Stomach (tissue), 8 donors: ENCODE measurements at regions not wholly inside any gene's neighbourhood (a gene's known extent, or its start where the extent isn't known, plus 50 kb on each side); places are given as distances from the start of the nearest gene placed in this dataset.

ENCODE experiments used
- DNase-seq, 2 donors: peaks; one replicate each; pipeline versions ENCODE4 v3.0.0 to v3.0.0-alpha.2; 2013 to 2019
- H3K27ac ChIP-seq, 5 donors: fragments of 200-600 bp in 4 of 5; sonication (generic) in 4 of 5; one replicate each; pipeline ENCODE4 v1.5.1; 2013 to 2019; ENCODE audit warnings: mild to moderate bottlenecking in 1 of 5, moderate library complexity in 1 of 5
- H3K27me3 ChIP-seq, 3 donors: fragments of 200-600 bp; sonication (generic); one replicate each; pipeline ENCODE4 v1.5.1; 2017 to 2019; ENCODE audit warnings: mixed run types in 1 of 3
- H3K36me3 ChIP-seq, 4 donors: fragments of 200-600 bp; sonication (generic); 1 replicate in 3 of 4; 2 replicates in 1 of 4; pipeline ENCODE4 v1.5.1; 2016 to 2019
- H3K4me1 ChIP-seq, 4 donors: fragments of 200-600 bp; sonication (generic); one replicate each; pipeline ENCODE4 v1.5.1; 2016 to 2019
- H3K4me3 ChIP-seq, 4 donors: fragments of 200-600 bp; sonication (generic) in 3 of 4; one replicate each; pipeline ENCODE4 v1.5.1; 2016 to 2019; ENCODE audit warnings: mild to moderate bottlenecking in 1 of 4
- H3K9me3 ChIP-seq, 4 donors: fragments of 200-600 bp; sonication (generic); one replicate each; pipeline ENCODE4 v1.5.1; 2016 to 2019
- EP300 ChIP-seq: sonication (generic); formaldehyde crosslinking; IDR thresholded peaks from one replicate; pipeline ENCODE4 v1.6.1; 2017; ENCODE audit warnings: antibody characterized with exemption
- POLR2A ChIP-seq, 4 donors: fragments of 450-650 bp; IDR thresholded peaks; one replicate each; pipeline ENCODE4 v1.6.1; 2016; ENCODE audit warnings: antibody characterized with exemption in 4 of 4, control low read depth in 2 of 4, mild to moderate bottlenecking in 1 of 4, moderate library complexity in 1 of 4
- POLR2AphosphoS5 ChIP-seq, 3 donors: sonication (generic); formaldehyde crosslinking; IDR thresholded peaks; one replicate each; pipeline ENCODE4 v1.6.1; 2016; ENCODE audit warnings: antibody characterized with exemption in 3 of 3
- WGBS, 5 donors: extraction: QIAGEN DNeasy Blood & Tissue Kit in 3 of 5; methylation state at CpG; one replicate each; pipeline versions ENCODE4 v1.1.5 to v1.1.7; 2013 to 2018; 5-methylcytosine and 5-hydroxymethylcytosine counted together
- intact Hi-C: fragments of 100-400 bp; cut with DNase I; formaldehyde crosslinking; loops from one replicate; pipeline ENCODE4 v1.15.1; 2023; ENCODE audit warnings: low total_unique reads
- TF ChIP-seq, protein P1 (sequence below), 7 experiments: fragments of 450-650 bp in 4 of 7; fragments of 200-600 bp in 3 of 7; sonication (generic) in 3 of 7; IDR thresholded peaks; one replicate each; pipeline ENCODE4 v1.5.1; 2016 to 2019; ENCODE audit warnings: antibody characterized with exemption in 7 of 7, control low read depth in 2 of 7, mild to moderate bottlenecking in 1 of 7
- donor health status: healthy with polysubstance abuse.
- donor health status: Bipolar disorder and iron deficiency.
- donor health status: healthy.

GRCh38 chr2:58553522-58553921 lies 312.4 kb upstream of the FANCL start:
- no peak for TF ChIP-seq POLR2AphosphoS5 (IDR thresholded peaks at IDR 0.05)
- no peak for TF ChIP-seq EP300
- TF ChIP-seq, protein P1, sequence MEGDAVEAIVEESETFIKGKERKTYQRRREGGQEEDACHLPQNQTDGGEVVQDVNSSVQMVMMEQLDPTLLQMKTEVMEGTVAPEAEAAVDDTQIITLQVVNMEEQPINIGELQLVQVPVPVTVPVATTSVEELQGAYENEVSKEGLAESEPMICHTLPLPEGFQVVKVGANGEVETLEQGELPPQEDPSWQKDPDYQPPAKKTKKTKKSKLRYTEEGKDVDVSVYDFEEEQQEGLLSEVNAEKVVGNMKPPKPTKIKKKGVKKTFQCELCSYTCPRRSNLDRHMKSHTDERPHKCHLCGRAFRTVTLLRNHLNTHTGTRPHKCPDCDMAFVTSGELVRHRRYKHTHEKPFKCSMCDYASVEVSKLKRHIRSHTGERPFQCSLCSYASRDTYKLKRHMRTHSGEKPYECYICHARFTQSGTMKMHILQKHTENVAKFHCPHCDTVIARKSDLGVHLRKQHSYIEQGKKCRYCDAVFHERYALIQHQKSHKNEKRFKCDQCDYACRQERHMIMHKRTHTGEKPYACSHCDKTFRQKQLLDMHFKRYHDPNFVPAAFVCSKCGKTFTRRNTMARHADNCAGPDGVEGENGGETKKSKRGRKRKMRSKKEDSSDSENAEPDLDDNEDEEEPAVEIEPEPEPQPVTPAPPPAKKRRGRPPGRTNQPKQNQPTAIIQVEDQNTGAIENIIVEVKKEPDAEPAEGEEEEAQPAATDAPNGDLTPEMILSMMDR (IDR thresholded peaks at IDR 0.05) = no peak
- no peak for TF ChIP-seq POLR2A (IDR thresholded peaks at IDR 0.05)
- no peak overlapping the region for H3K27ac ChIP-seq
- no peaks in the 10 kb centered on the region for H3K4me1 ChIP-seq
- no peaks in the 10 kb centered on the region for H3K9me3 ChIP-seq
- DNase-seq = no peak
- H3K4me3 ChIP-seq = no peak overlapping the region
- H3K27me3 ChIP-seq = no peaks in the 10 kb centered on the region
- intact Hi-C loops = no loop called here
- WGBS, 5 donors = 84 to 98% (median 93%) methylated on average over 1 of the region's 1 CpG
- H3K36me3 ChIP-seq = no peaks in the 10 kb centered on the region

GRCh38 chr2:58545300-58546280 lies 304.5 kb upstream of the FANCL start:
- Histone ChIP-seq H3K27me3 (no peaks in the 10 kb centered on the region), H3K4me1 (no peaks in the 10 kb centered on the region), H3K4me3 (no peak overlapping the region), H3K36me3 (no peaks in the 10 kb centered on the region), H3K27ac (no peak overlapping the region), H3K9me3 (no peaks in the 10 kb centered on the region)
- TF ChIP-seq EP300 (no peak), POLR2A (IDR thresholded peaks at IDR 0.05) (no peak), POLR2AphosphoS5 (IDR thresholded peaks at IDR 0.05) (no peak)
- TF ChIP-seq, protein P1 (IDR thresholded peaks at IDR 0.05) = no peak
- 87 to 91% (median 89%) methylated on average over 3 of the region's 3 CpGs for WGBS, 5 donors
- intact Hi-C loops = no loop called here
- no peak for DNase-seq

GRCh38 chr2:58543442-58543841 lies 302.3 kb upstream of the FANCL start:
- no peak for DNase-seq
- intact Hi-C loops = no loop called here
- no peaks in the 10 kb centered on the region for H3K36me3 ChIP-seq
- no peak overlapping the region for H3K27ac ChIP-seq
- TF ChIP-seq, protein P1 (IDR thresholded peaks at IDR 0.05) = no peak
- TF ChIP-seq EP300 (no peak), POLR2A (IDR thresholded peaks at IDR 0.05) (no peak)
- no peaks in the 10 kb centered on the region for H3K4me1 ChIP-seq
- H3K4me3 ChIP-seq = no peak overlapping the region
- WGBS, 5 donors = 74 to 81% (median 77%) methylated on average over 3 of the region's 3 CpGs
- no peaks in the 10 kb centered on the region for H3K9me3 ChIP-seq
- H3K27me3 ChIP-seq = no peaks in the 10 kb centered on the region

DNA sequence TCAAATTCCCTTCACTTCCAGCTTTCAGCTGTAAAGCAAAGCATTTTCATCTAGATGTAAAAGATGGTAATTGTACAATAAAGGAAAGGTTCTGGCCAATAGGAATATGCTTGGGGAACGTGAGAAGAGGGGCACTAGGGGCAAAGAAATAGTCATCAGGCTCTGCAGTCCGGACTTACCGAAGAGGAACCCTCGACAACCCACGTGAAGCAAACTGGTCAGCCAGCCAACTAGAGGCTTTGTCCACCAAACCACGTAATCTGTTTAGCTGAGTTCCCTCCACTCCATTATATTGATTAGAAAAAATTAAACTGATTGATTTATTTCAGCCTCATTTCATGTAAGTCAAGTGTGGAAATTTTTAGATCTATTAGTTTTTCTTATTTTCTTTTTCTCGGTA lies 300.4 kb upstream of the FANCL start:
- DNase-seq = no peak
- intact Hi-C loops = no loop called here

More for the DNA sequence above, 300.4 kb upstream of the FANCL start:
- Histone ChIP-seq H3K27me3 (no peaks in the 10 kb centered on the region), H3K9me3 (no peaks in the 10 kb centered on the region), H3K27ac (no peak overlapping the region), H3K4me3 (no peak overlapping the region), H3K4me1 (no peaks in the 10 kb centered on the region), H3K36me3 (no peaks in the 10 kb centered on the region)
- TF ChIP-seq, protein P1 (IDR thresholded peaks at IDR 0.05) = no peak
- TF ChIP-seq POLR2AphosphoS5 (IDR thresholded peaks at IDR 0.05) (no peak), POLR2A (IDR thresholded peaks at IDR 0.05) (no peak), EP300 (no peak)
- 70 to 75% (median 72%) methylated on average over 7 of the region's 7 CpGs for WGBS, 5 donors
